IMR-90 (cell line): ENCODE measurements at regions not wholly inside any gene's neighbourhood (a gene's known extent, or its start where the extent isn't known, plus 50 kb on each side); places are given as distances from the start of the nearest gene placed in this dataset.

ENCODE experiments used
- ATAC-seq: fragments of 200-7000 bp; cut with Tn5 transposase; 2 replicates; pipeline ENCODE4 v1.9.1; 2020; ENCODE audit warnings: low read depth, mild to moderate bottlenecking, moderate library complexity
- BruUV-seq: library from RNA; stranded (reverse); fragments of 400-500 nt; replicated peaks from 2 replicates; lab custom pipeline; 2021; lab: Mats Ljungman, UMichigan
- CTCF ChIA-PET: fragments of 300-600 bp; formaldehyde crosslinking; extraction: SDS; loops from one replicate; lab custom pipeline; 2021; ENCODE audit warnings: antibody characterized with exemption; lab: Yijun Ruan, JAX
- POLR2A ChIA-PET: fragments of 300-600 bp; sonication (Branson Sonifier 250); formaldehyde crosslinking; loops from one replicate; lab custom pipeline; 2022; ENCODE audit warnings: antibody characterized with exemption; ENCODE audit not compliant: unreplicated experiment; lab: Charles Lee
- DNase-seq: peaks from one replicate; pipeline ENCODE4 v3.0.0; 2013
- H2AFZ ChIP-seq: replicated peaks from 2 replicates; pipeline ENCODE3; 2013; ENCODE audit warnings: low read length, mild to moderate bottlenecking; ENCODE audit not compliant: poor library complexity
- H2AK5ac ChIP-seq: 2 replicates; pipeline ENCODE4 v1.6.1; 2013; ENCODE audit warnings: low read depth, low read length, inconsistent platforms
- H2AK9ac ChIP-seq: replicated peaks from 2 replicates; pipeline ENCODE3; 2013; ENCODE audit warnings: mild to moderate bottlenecking, low read depth, low read length, moderate library complexity; ENCODE audit not compliant: poor library complexity
- H2BK120ac ChIP-seq: 2 replicates; pipeline ENCODE4 v1.6.1; 2013; ENCODE audit warnings: low read depth, low read length, inconsistent platforms
- H2BK15ac ChIP-seq: 3 replicates; pipeline ENCODE4 v1.6.1; 2013; ENCODE audit warnings: low read depth, low read length, inconsistent platforms
- H2BK20ac ChIP-seq: 2 replicates; pipeline ENCODE4 v1.6.1; 2013; ENCODE audit warnings: low read depth, mild to moderate bottlenecking, inconsistent platforms, low read length, moderate library complexity
- H2BK5ac ChIP-seq: 2 replicates; pipeline ENCODE4 v1.6.1; 2013; ENCODE audit warnings: mild to moderate bottlenecking, low read depth, low read length, inconsistent platforms; ENCODE audit not compliant: poor library complexity, severe bottlenecking
- H3K14ac ChIP-seq: replicated peaks from 2 replicates; pipeline ENCODE4 v1.6.1; 2013; ENCODE audit warnings: low read depth, low read length, inconsistent platforms
- H3K18ac ChIP-seq: 2 replicates; pipeline ENCODE4 v1.6.1; 2013; ENCODE audit warnings: low read depth, low read length, control low read depth
- H3K23ac ChIP-seq: 2 replicates; pipeline ENCODE4 v1.6.1; 2013; ENCODE audit warnings: low read depth, low read length, inconsistent platforms
- H3K27ac ChIP-seq: 2 replicates; pipeline ENCODE4 v1.5.1; 2013; ENCODE audit warnings: mild to moderate bottlenecking, control low read depth, low read length; ENCODE audit not compliant: insufficient read depth
- H3K27me3 ChIP-seq: 2 replicates; pipeline ENCODE4 v1.6.1; 2013; ENCODE audit warnings: low read length; ENCODE audit not compliant: control insufficient read depth, insufficient read depth
- H3K36me3 ChIP-seq: 2 replicates; pipeline ENCODE4 v1.6.1; 2013; ENCODE audit warnings: low read length, mixed read lengths; ENCODE audit not compliant: control insufficient read depth, insufficient read depth
- H3K4ac ChIP-seq: 2 replicates; pipeline ENCODE4 v1.6.1; 2013; ENCODE audit warnings: low read depth, low read length, inconsistent platforms
- H3K4me1 ChIP-seq: 2 replicates; pipeline ENCODE4 v1.6.1; 2013; ENCODE audit warnings: low read length, mixed read lengths; ENCODE audit not compliant: control insufficient read depth, insufficient read depth
- H3K4me2 ChIP-seq: 2 replicates; pipeline ENCODE4 v1.6.1; 2013; ENCODE audit warnings: low read depth, mild to moderate bottlenecking, control low read depth, low read length, moderate library complexity
- H3K4me3 ChIP-seq: 2 replicates; pipeline ENCODE4 v1.5.1; 2013; ENCODE audit warnings: low read depth, mild to moderate bottlenecking, control low read depth, low read length, moderate library complexity; ENCODE audit not compliant: insufficient read depth
- H3K56ac ChIP-seq: 2 replicates; pipeline ENCODE4 v1.6.1; 2013; ENCODE audit warnings: low read length, inconsistent platforms; ENCODE audit not compliant: insufficient read depth; ENCODE audit errors: extremely low read depth
- H3K79me1 ChIP-seq, 2 experiments: 2 replicates each; pipeline ENCODE4 v1.6.1; 2013; ENCODE audit warnings: low read length in 2 of 2, inconsistent platforms in 1 of 2, low read depth in 1 of 2
- H3K9ac ChIP-seq: 2 replicates; pipeline ENCODE4 v1.6.1; 2013; ENCODE audit warnings: low read depth, low read length, control low read depth
- H3K9me1 ChIP-seq: 2 replicates; pipeline ENCODE4 v1.6.1; 2013; ENCODE audit warnings: low read length, inconsistent platforms; ENCODE audit not compliant: insufficient read depth
- H3K9me3 ChIP-seq: 2 replicates; pipeline ENCODE4 v1.6.1; 2013; ENCODE audit warnings: low read length; ENCODE audit not compliant: control insufficient read depth, insufficient read depth
- H4K20me1 ChIP-seq: 2 replicates; pipeline ENCODE4 v1.6.1; 2013; ENCODE audit warnings: low read length, inconsistent platforms; ENCODE audit not compliant: insufficient read depth
- H4K5ac ChIP-seq: 2 replicates; pipeline ENCODE4 v1.6.1; 2013; ENCODE audit warnings: mild to moderate bottlenecking, low read depth, low read length, control low read depth
- H4K8ac ChIP-seq, 2 experiments: 2 replicates each; pipeline ENCODE4 v1.6.1; 2013; ENCODE audit warnings: low read depth in 2 of 2, low read length in 2 of 2, control low read depth in 1 of 2, inconsistent platforms in 1 of 2
- H4K91ac ChIP-seq: 2 replicates; pipeline ENCODE4 v1.6.1; 2013; ENCODE audit warnings: low read depth, low read length, inconsistent platforms; ENCODE audit not compliant: insufficient read depth
- BHLHE40 ChIP-seq: fragments of 150-350 bp; IDR thresholded peaks from 2 replicates; pipeline ENCODE4 v1.6.1; 2016; ENCODE audit warnings: mild to moderate bottlenecking, low read depth, low read length
- CEBPB ChIP-seq: IDR thresholded peaks from 2 replicates; pipeline ENCODE4 v1.6.1; 2012; ENCODE audit warnings: low read depth, low read length, improper control_type of control experiment
- WGBS, 2 experiments: methylation state at CpG; one replicate each; pipeline versions ENCODE4 v1.1.5 to v1.1.7; 2013; ENCODE audit warnings: missing lambda C conversion rate in 2 of 2; ENCODE audit not compliant: insufficient read length in 1 of 2; ENCODE audit errors: extremely low coverage in 2 of 2; 5-methylcytosine and 5-hydroxymethylcytosine counted together
- dilution Hi-C: fragments of 300-500 bp; cut with HindIII; formaldehyde crosslinking; loops from one replicate; pipeline ENCODE4 v1.14.3; 2018; ENCODE audit warnings: low sequenced_read_pairs; ENCODE audit not compliant: unreplicated experiment
- in situ Hi-C: fragments of 300-500 bp; cut with MboI; formaldehyde crosslinking; loops from 3 replicates; pipeline ENCODE4 v1.14.3; 2019; ENCODE audit warnings: low sequenced_read_pairs, inconsistent platforms, mixed read lengths
- intact Hi-C: fragments of 100-400 bp; cut with micrococcal nuclease; formaldehyde crosslinking; loops from 2 replicates; pipeline ENCODE4 v1.10.0; 2022

DNA sequence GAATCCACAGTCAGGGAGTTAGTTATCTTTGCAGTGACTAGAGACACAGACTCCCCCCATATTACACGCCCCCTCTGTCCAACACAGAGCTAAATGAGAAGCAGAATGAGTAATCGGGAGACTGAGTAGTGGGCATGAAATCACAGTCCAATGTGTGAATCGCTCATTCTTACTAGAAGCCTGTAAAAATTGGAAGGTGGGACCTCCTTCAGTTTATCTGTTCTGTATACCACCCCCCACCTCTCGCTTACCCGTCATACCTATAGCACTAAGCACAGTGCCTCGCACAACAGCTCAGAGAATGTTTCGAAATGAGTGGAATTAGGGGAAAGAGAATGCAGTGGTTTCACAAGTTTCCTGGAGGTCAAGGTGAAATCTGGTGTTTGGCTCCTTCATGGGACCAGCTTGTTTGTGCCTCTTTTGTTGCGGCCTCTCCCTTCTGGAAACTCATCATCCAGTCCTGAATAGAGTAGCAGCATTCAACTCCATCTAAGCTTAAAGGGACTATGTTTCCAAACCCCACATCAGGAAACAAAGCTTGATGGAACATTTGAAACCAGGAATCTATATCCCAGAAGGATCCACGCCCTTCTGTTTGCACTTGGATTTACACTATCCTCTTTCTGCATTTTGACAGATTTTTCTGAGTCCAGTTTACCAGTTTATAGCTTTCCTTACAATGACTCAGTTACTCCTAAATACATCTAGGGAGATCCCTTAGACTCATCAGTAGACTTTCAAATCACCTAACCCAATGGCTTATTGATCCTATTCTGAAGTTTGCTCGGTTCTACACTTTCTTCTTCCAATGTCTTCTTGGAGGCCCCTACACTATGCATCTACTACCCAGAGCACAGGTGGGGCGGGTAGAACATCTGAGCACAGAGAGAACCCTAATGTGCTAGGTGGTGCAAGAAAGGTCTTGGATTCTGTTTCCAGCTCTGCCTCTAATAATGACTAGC is 59.2 kb upstream of the PIM1 start:
- H4K91ac ChIP-seq, result no peak overlapping the region
- TF ChIP-seq CEBPB, result 0 out of 2 replicates have a peak, but pooled peaks have one; percentile 11
- TF ChIP-seq BHLHE40, result no peak
- no peak overlapping the region for H2AK9ac ChIP-seq
- BruUV-seq, result no TSS peak
- H3K18ac ChIP-seq, result no peak overlapping the region; the same call in 1 of the 2 replicates
- no peak overlapping the region for H2BK20ac ChIP-seq
- H3K4me3 ChIP-seq, result no peak overlapping the region
- H3K4me1 ChIP-seq, result peaks cover 5% of the 10 kb centered on the region; the same call in 1 of the 2 replicates
- H2BK5ac ChIP-seq, result no peak overlapping the region
- peaks cover 2% of the 10 kb centered on the region; the same call in 1 of the 2 replicates for H3K27me3 ChIP-seq
- no peak overlapping the region for H3K14ac ChIP-seq
- no peaks in the 10 kb centered on the region for H3K9me1 ChIP-seq
- H3K23ac ChIP-seq, result no peak overlapping the region
- intact Hi-C loops (no loop called here), dilution Hi-C loops (no loop called here), in situ Hi-C loops (no loop called here)
- H4K20me1 ChIP-seq, result no peaks in the 10 kb centered on the region
- ATAC-seq, result no peak
- no peak for DNase-seq
- H3K9me3 ChIP-seq, result no peaks in the 10 kb centered on the region
- ChIA-PET POLR2A (interaction anchor here (0.5 kb wide), 1 partner anchor 10 kb away, joined by 4 read pairs; no protein-coding TSS in a partner anchor), CTCF (interaction anchor here (0.6 to 1.1 kb wide), 3 partner anchors 99 to 597 kb away, joined by 3 read pairs; no protein-coding TSS in a partner anchor)
- H2AFZ ChIP-seq, result no peak overlapping the region
- no peak overlapping the region for H3K4ac ChIP-seq
- no peak overlapping the region; the same call in 2 of the 3 replicates for H2BK15ac ChIP-seq
- H4K5ac ChIP-seq, result no peak overlapping the region
- H3K9ac ChIP-seq, result no peak overlapping the region
- no peak overlapping the region for H2AK5ac ChIP-seq
- H3K56ac ChIP-seq, result no peak overlapping the region
- no peaks in the 10 kb centered on the region for H3K79me1 ChIP-seq
- H3K4me2 ChIP-seq, result no peak overlapping the region
- H4K8ac ChIP-seq, result no peak overlapping the region
- no peak overlapping the region for H3K27ac ChIP-seq
- WGBS, 2 experiments, result no CpG with 5 or more reads among the region's 11 CpGs
- H2BK120ac ChIP-seq, result no peak overlapping the region
- no peaks in the 10 kb centered on the region for H3K36me3 ChIP-seq
